Psoas muscle (tissue), 7 donors: ENCODE measurements at regions not wholly inside any gene's neighbourhood (a gene's known extent, or its start where the extent isn't known, plus 50 kb on each side); places are given as distances from the start of the nearest gene placed in this dataset.
"Not testable (repeated sequence)": the region's sequence is repeated elsewhere in the genome, so short reads cannot be mapped to it uniquely, and the experiment has no call there.

Experiments
- ATAC-seq, 4 donors: fragments of 200-7000 bp; cut with Tn5 transposase; one replicate each; pipeline ENCODE4 v1.9.1; 2020; ENCODE audit warnings: moderate library complexity in 3 of 4, mild to moderate bottlenecking in 2 of 4
- DNase-seq, 2 donors: peaks; one replicate each; pipeline ENCODE4 v3.0.0-alpha.2; 2020
- H3K27ac ChIP-seq: fragments of 200-600 bp; one replicate; pipeline ENCODE4 v1.8.0; 2022
- H3K27me3 ChIP-seq, 3 donors: fragments of 200-600 bp in 1 of 3; one replicate each; pipeline versions ENCODE4 v1.6.1 to v1.8.0; 2013 to 2022; ENCODE audit warnings: low read length in 2 of 3, mild to moderate bottlenecking in 2 of 3, moderate library complexity in 1 of 3; ENCODE audit not compliant: insufficient read depth in 3 of 3
- H3K36me3 ChIP-seq, 2 donors: fragments of 200-600 bp in 1 of 2; one replicate each; pipeline versions ENCODE4 v1.6.1 to v1.8.0; 2013 to 2022; ENCODE audit warnings: low read depth in 1 of 2, mild to moderate bottlenecking in 1 of 2, moderate library complexity in 1 of 2; ENCODE audit not compliant: insufficient read depth in 1 of 2
- H3K4me1 ChIP-seq: fragments of 200-600 bp; one replicate; pipeline ENCODE4 v1.8.0; 2022
- H3K4me3 ChIP-seq: fragments of 200-600 bp; one replicate; pipeline ENCODE4 v1.8.0; 2022; ENCODE audit warnings: mild to moderate bottlenecking
- H3K9me3 ChIP-seq: fragments of 200-600 bp; one replicate; pipeline ENCODE4 v1.8.0; 2022
- WGBS, 3 donors: extraction: QIAGEN DNeasy Blood & Tissue Kit; methylation state at CpG; one replicate each; pipeline versions ENCODE4 v1.1.6 to v1.1.7; 2013; 5-methylcytosine and 5-hydroxymethylcytosine counted together
- intact Hi-C, 2 donors: fragments of 100-400 bp; cut with DNase I; formaldehyde crosslinking; loops; one replicate each; pipeline versions ENCODE4 v1.11.0 to v1.14.2; 2022
- TF ChIP-seq, protein P1 (sequence below): fragments of 200-600 bp; IDR thresholded peaks from one replicate; pipeline ENCODE4 v1.8.0; 2022; ENCODE audit warnings: antibody characterized with exemption
- donor health status: healthy with polysubstance abuse.
- donor health status: DM: no; HTN: no; CAD: no; lungs with moderate emphysema.
- donor health status: Bipolar disorder and iron deficiency.
- donor health status: healthy.
- donor health status: DM: yes; HTN: yes; CAD: no.
- donor health status: DM: no; HTN: no; CAD: no.
- donor health status: DM: yes; HTN: yes; CAD: no.

- H3K4me1 ChIP-seq = no peaks in the 10 kb centered on the region
- no peak for ATAC-seq
- intact Hi-C loops = no loop called here
- 64 to 79% (median 71%) methylated on average over 38 of the region's 38 CpGs for WGBS, 3 donors
- peaks cover 7% of the 10 kb centered on the region for H3K9me3 ChIP-seq
- H3K27me3 ChIP-seq = peaks cover 0 to 2% (median 0%) of the 10 kb centered on the region in 3 donors
- no peak for DNase-seq
- TF ChIP-seq, protein P1, sequence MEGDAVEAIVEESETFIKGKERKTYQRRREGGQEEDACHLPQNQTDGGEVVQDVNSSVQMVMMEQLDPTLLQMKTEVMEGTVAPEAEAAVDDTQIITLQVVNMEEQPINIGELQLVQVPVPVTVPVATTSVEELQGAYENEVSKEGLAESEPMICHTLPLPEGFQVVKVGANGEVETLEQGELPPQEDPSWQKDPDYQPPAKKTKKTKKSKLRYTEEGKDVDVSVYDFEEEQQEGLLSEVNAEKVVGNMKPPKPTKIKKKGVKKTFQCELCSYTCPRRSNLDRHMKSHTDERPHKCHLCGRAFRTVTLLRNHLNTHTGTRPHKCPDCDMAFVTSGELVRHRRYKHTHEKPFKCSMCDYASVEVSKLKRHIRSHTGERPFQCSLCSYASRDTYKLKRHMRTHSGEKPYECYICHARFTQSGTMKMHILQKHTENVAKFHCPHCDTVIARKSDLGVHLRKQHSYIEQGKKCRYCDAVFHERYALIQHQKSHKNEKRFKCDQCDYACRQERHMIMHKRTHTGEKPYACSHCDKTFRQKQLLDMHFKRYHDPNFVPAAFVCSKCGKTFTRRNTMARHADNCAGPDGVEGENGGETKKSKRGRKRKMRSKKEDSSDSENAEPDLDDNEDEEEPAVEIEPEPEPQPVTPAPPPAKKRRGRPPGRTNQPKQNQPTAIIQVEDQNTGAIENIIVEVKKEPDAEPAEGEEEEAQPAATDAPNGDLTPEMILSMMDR = no peak
- H3K36me3 ChIP-seq = no peaks in the 10 kb centered on the region
- no peak overlapping the region for H3K27ac ChIP-seq
- H3K4me3 ChIP-seq = no peak overlapping the region
These were observed 441.8 kb upstream of the DEFB115 start for GRCh38 chr20:30815577-30816181.

DNA sequence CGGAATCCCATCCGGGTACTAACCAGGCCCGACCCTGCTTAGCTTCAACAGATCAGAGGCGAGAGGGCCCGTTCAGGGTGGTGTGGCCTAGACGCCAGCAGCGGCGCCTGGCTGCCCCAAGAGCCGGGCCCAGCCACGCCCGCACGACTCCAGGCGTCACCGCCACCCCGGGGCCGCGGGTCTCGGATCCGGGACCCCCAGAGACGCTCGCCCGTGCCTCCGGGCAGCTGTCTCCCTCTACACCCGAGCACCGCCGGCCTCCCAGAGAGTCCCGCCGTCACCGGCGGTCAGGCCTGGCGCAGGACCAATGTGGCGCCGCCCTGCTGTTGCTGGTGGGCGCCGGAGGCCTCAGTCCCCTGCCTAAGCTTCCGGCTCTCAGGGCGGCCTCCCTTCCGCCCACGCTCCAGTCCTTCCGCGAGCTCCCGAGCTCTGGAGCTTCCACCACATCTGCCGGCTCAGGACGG, 441.2 kb upstream of the DEFB115 start:
- no peak overlapping the region for H3K27ac ChIP-seq
- ATAC-seq (peak in 1 of 4 donors; percentile 42), DNase-seq (peak in 1 of 2 donors; percentile 36)
- no peak overlapping the region for H3K4me3 ChIP-seq
- peaks cover 7% of the 10 kb centered on the region for H3K9me3 ChIP-seq
- 40 to 71% (median 65%) methylated on average over 44 of the region's 44 CpGs for WGBS, 3 donors
- H3K4me1 ChIP-seq = no peaks in the 10 kb centered on the region
- H3K36me3 ChIP-seq = no peaks in the 10 kb centered on the region
- H3K27me3 ChIP-seq = peaks cover 0 to 2% (median 0%) of the 10 kb centered on the region in 3 donors
- intact Hi-C loops = no loop called here
- TF ChIP-seq, protein P1 = no peak

DNA sequence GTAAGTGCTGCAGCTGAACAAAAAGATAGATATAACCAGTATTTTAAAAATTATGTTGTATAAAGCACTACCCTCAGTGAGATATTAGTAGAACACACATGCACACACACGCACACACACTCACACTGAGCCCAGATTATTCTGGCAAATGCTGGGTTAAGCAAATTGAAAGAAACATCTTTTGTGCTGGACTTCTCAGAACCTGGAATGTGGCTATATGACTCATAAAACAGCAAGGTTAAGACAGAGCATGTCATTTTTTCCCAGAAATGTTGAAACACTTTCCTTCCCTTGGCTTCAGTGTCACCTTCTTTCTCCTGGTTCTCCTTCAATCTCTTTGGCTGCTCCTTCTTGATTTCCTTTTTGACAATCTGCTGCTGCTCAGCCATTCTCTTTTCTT, 435.8 kb upstream of the DEFB115 start:
- DNase-seq, H3K27me3 ChIP-seq, ATAC-seq, H3K4me1 ChIP-seq, intact Hi-C loops, H3K27ac ChIP-seq, H3K4me3 ChIP-seq, H3K9me3 ChIP-seq, H3K36me3 ChIP-seq: not testable (repeated sequence)
- WGBS, 3 donors = 67 to 78% (median 73%) methylated on average over 1 of the region's 1 CpG

- H3K9me3 ChIP-seq, DNase-seq, H3K4me3 ChIP-seq, intact Hi-C loops, H3K4me1 ChIP-seq, H3K36me3 ChIP-seq, ATAC-seq, H3K27me3 ChIP-seq, H3K27ac ChIP-seq: not testable (repeated sequence)
- WGBS, 3 donors = 73 to 80% (median 79%) methylated on average over 7 of the region's 7 CpGs
These were observed 432.8 kb upstream of the DEFB115 start for GRCh38 chr20:30824666-30825065.

DNA sequence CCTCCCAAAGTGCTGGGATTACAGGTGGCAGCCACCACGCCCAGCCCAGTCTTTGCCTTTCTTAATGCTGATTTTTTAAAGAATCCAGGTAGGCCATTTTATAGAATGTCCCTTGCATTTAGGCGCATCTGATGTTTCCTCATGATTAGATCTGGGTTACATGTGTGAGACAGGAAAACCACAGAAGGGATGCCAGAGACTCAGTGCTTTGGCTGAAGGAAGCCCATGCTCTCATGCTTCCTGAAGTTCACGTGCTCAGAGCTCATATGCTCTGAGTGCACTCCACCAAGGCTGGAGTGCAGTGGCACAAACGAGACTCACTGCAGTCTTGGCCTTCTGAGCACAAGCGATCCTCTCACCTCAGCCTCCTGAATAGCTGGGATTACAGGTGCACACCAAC, 411.5 kb upstream of the DEFB115 start:
- H3K36me3 ChIP-seq, intact Hi-C loops: not testable (repeated sequence)
- WGBS, 3 donors = 68 to 75% (median 72%) methylated on average over 5 of the region's 5 CpGs

GRCh38 chr20:30868271-30868670, 389.2 kb upstream of the DEFB115 start:
- WGBS, 3 donors = 72 to 79% (median 75%) methylated on average over 12 of the region's 12 CpGs
- H3K9me3 ChIP-seq, H3K27me3 ChIP-seq, H3K36me3 ChIP-seq, H3K4me1 ChIP-seq, DNase-seq, H3K27ac ChIP-seq, intact Hi-C loops, H3K4me3 ChIP-seq, ATAC-seq: not testable (repeated sequence)

More for the DNA sequence above, 411.5 kb upstream of the DEFB115 start:
- H3K27me3 ChIP-seq, H3K4me3 ChIP-seq, ATAC-seq, H3K27ac ChIP-seq, H3K9me3 ChIP-seq, H3K4me1 ChIP-seq, DNase-seq: not testable (repeated sequence)

- WGBS, 3 donors = 68 to 70% (median 69%) methylated on average over 7 of the region's 7 CpGs
- H3K27ac ChIP-seq, H3K4me3 ChIP-seq, H3K36me3 ChIP-seq, intact Hi-C loops, H3K4me1 ChIP-seq, H3K27me3 ChIP-seq, H3K9me3 ChIP-seq, ATAC-seq, DNase-seq: not testable (repeated sequence)
These were observed 386.3 kb upstream of the DEFB115 start for GRCh38 chr20:30871127-30871526.

DNA sequence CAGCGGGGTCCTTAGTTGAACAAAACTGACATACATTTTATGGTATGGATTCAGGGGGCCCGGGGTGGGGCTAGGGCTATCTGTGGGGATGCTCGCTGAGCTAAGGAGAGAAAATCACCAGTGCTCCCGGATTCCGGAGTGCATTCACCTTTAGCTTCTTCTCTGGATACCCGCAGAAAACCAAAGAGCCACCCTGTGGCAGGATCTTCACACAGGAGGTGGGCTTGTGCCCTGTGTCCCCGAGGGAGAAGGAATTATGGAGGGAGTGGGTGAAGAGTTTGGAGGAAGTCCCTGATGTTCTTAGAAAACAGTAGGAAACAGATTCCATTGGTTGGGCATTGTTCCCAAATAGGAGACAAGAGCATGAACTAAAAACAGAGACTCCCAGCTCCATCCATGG, 385.2 kb upstream of the DEFB115 start:
- WGBS, 3 donors = 63 to 66% (median 64%) methylated on average over 7 of the region's 7 CpGs
- intact Hi-C loops, H3K27ac ChIP-seq, H3K36me3 ChIP-seq, DNase-seq, H3K9me3 ChIP-seq, H3K27me3 ChIP-seq, H3K4me1 ChIP-seq, H3K4me3 ChIP-seq, ATAC-seq: not testable (repeated sequence)

DNA sequence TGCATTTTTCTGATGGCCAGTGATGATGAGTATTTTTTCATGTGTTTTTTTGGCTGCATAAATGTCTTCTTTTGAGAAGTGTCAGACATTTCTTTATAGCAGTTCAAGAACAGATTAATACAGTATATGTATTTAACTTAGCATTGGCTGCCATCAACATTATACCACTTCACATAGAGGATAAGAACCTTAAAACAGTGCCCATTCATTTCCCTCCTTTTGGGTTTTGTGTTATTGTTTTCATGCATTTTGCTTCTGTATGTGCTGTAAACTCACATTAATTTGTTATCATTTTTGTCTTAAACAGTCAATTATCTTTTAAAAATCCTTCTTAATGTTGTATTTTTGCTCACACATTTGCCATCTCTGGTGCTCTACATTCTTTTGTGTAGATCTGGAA, 381.6 kb upstream of the DEFB115 start:
- intact Hi-C loops, H3K27me3 ChIP-seq, DNase-seq, H3K27ac ChIP-seq, H3K9me3 ChIP-seq, H3K4me3 ChIP-seq, H3K4me1 ChIP-seq, ATAC-seq, H3K36me3 ChIP-seq: not testable (repeated sequence)

DNA sequence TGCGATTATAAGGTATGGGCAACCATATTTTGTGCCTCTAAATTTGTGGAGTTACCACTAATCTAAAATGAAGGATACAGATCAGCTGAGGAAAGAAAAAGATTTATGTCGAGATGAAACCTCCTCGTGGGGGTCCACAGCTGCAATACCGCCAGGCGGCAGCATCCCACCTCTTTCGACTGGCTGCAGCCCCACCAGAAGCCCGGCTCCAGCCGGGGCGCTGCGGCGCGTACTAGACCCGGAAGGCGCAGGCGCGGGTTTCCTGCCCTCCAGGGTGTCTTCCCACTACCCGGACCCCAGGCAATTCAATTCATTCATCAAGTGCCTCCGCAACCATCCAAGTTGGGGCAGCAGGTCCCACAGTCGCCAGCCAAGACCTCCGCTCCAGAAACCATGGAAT, 366.1 kb upstream of the DEFB115 start:
- H3K4me1 ChIP-seq, H3K27me3 ChIP-seq, ATAC-seq, intact Hi-C loops, H3K9me3 ChIP-seq, H3K4me3 ChIP-seq, H3K36me3 ChIP-seq, H3K27ac ChIP-seq, DNase-seq: not testable (repeated sequence)
- WGBS, 3 donors = 3 to 42% (median 34%) methylated on average over 20 of the region's 20 CpGs
